LNCAP (cell line): ENCODE measurements at regions not wholly inside any gene's neighbourhood (a gene's known extent, or its start where the extent isn't known, plus 50 kb on each side); places are given as distances from the start of the nearest gene placed in this dataset.

ENCODE experiments used
- TF ChIP-seq, protein P1 (sequence below): fragments of 450-650 bp; IDR thresholded peaks from 2 replicates; pipeline ENCODE4 v1.5.1; 2017; ENCODE audit warnings: mild to moderate bottlenecking

DNA sequence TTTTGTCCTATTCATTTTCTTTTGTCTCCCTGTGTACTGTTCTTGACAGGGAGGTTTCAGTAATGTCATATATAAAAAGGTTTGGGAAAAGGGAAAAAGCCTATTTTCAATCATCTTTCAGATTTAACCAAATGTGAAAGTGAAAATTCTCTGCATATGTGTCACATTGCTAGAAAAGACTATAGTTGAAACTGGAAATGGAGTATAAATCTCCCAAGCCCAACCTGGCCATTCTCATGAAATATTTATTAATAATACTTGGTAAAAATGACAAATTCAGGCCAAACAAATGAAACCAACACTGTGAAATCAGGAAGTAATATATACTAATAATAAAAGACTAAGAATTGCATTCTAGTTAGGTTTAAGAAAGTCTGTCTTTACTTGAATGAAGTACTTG is 1129.2 kb downstream of the SLC16A7 start:
- TF ChIP-seq, protein P1, sequence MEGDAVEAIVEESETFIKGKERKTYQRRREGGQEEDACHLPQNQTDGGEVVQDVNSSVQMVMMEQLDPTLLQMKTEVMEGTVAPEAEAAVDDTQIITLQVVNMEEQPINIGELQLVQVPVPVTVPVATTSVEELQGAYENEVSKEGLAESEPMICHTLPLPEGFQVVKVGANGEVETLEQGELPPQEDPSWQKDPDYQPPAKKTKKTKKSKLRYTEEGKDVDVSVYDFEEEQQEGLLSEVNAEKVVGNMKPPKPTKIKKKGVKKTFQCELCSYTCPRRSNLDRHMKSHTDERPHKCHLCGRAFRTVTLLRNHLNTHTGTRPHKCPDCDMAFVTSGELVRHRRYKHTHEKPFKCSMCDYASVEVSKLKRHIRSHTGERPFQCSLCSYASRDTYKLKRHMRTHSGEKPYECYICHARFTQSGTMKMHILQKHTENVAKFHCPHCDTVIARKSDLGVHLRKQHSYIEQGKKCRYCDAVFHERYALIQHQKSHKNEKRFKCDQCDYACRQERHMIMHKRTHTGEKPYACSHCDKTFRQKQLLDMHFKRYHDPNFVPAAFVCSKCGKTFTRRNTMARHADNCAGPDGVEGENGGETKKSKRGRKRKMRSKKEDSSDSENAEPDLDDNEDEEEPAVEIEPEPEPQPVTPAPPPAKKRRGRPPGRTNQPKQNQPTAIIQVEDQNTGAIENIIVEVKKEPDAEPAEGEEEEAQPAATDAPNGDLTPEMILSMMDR = no peak

DNA sequence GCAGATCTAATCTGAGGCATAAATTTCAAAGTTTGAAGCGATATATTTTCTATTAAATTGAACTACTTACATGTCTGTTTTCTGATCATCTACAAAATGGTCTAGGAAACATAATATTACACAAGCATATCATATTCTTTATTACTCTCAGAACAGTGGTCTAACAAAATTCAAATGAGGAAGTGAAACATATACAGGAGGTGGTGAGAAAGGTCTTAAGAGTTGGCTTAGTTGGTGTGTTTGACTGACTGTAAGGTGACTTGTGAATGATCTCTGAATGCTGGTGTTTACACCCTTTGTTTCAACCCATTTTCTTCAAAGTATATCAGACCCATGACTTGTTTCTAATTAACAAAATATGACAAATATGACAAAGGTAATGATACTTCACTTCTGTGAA is 1156.8 kb downstream of the SLC16A7 start:
- TF ChIP-seq, protein P1 = no peak

DNA sequence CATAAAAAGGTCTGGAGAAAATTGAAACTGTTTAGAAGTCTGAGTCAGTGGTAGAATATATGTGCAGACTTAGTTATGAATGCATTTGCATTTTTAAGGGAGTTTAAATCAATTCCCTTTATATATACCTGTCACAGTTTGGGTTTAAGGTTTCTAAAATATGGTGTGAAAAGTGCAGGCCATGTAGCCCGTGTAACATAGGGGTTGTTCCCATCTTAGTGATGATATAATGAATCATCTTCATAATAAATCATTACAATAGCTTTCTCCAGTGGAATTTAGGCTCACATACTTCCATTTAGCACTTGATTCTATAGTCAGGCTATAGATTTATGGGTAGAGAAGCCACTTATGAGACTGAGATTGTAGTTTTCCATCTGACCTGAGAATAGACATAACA is 1162.4 kb downstream of the SLC16A7 start:
- TF ChIP-seq, protein P1 = no peak

DNA sequence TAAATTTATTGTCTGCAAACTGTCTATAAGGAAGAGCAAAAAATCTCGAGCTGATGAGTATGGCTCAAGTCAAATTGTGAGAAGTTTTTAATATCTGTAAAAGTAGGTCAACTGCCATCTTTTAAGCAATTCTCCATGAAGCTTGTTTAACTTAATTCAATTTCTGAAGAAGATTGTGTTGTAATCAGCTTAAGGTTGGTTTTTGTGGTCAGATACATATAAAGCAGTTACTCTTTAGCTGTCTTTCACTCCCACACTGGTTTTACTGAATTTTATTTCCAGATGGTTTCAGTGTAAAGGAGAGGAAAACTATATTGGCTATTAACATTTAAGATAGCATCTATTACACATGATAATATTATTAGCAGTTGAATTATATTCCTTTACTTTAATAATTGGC is 1165.1 kb downstream of the SLC16A7 start:
- TF ChIP-seq, protein P1 = no peak

- TF ChIP-seq, protein P1 = no peak
Observed at GRCh38 chr12:60803147-60803546, 1207.3 kb downstream of the SLC16A7 start.

- TF ChIP-seq, protein P1 = no peak
Observed at GRCh38 chr12:60805364-60805763, 1209.5 kb downstream of the SLC16A7 start.

GRCh38 chr12:60819794-60820193 is 1224.0 kb downstream of the SLC16A7 start:
- TF ChIP-seq, protein P1 = no peak

DNA sequence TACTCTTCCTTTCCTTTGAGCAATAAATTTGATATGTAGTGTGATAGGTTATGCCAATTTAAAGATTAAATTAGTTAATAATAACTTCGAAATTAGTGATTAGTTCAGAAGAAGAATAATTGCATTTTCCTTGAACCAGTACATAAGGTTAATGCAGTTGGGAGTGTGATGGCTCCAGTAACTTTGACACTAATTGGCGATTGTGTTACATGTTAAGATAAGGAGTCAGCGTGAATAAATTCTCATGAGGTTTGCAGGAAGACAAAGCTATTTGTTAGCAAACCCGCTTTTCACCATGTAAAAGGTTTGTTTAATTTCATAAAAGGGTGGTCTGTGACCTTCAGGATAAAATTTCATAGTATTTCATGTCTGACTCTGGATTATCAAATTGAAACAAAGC is 1226.8 kb downstream of the SLC16A7 start:
- TF ChIP-seq, protein P1 = no peak
